Neuronal stem cell (in vitro differentiated cells): ENCODE measurements at regions not wholly inside any gene's neighbourhood (a gene's known extent, or its start where the extent isn't known, plus 50 kb on each side); places are given as distances from the start of the nearest gene placed in this dataset.

Source experiments
- DNase-seq: peaks from one replicate; pipeline ENCODE4 v3.0.0-alpha.2; 2013; ENCODE audit warnings: low spot score
- H2AFZ ChIP-seq: one replicate; pipeline ENCODE4 v1.6.1; 2013; ENCODE audit warnings: mild to moderate bottlenecking, low read length, inconsistent platforms
- H2AK5ac ChIP-seq: 2 replicates; pipeline ENCODE4 v1.6.1; 2013; ENCODE audit warnings: low read depth, mild to moderate bottlenecking, inconsistent platforms, low read length, moderate library complexity, mixed read lengths
- H2BK120ac ChIP-seq: 2 replicates; pipeline ENCODE4 v1.6.1; 2013; ENCODE audit warnings: low read depth, mild to moderate bottlenecking, inconsistent platforms, low read length, moderate library complexity, mixed read lengths
- H2BK12ac ChIP-seq: one replicate; pipeline ENCODE4 v1.6.1; 2013; ENCODE audit warnings: low read length, inconsistent platforms
- H2BK15ac ChIP-seq: 2 replicates; pipeline ENCODE4 v1.6.1; 2013; ENCODE audit warnings: mild to moderate bottlenecking, low read length, inconsistent platforms, mixed read lengths
- H2BK5ac ChIP-seq: one replicate; pipeline ENCODE4 v1.6.1; 2013; ENCODE audit warnings: inconsistent platforms, mild to moderate bottlenecking, low read length, moderate library complexity
- H3K14ac ChIP-seq: one replicate; pipeline ENCODE4 v1.6.1; 2013; ENCODE audit warnings: low read length, inconsistent platforms
- H3K18ac ChIP-seq: 2 replicates; pipeline ENCODE4 v1.6.1; 2013; ENCODE audit warnings: low read length, inconsistent platforms
- H3K23ac ChIP-seq: 2 replicates; pipeline ENCODE4 v1.6.1; 2013; ENCODE audit warnings: low read depth, mild to moderate bottlenecking, mixed read lengths, low read length, inconsistent platforms; ENCODE audit not compliant: poor library complexity
- H3K27ac ChIP-seq: replicated peaks from 3 replicates; pipeline ENCODE4 v1.5.1; 2013; ENCODE audit warnings: low read length, inconsistent platforms
- H3K27me3 ChIP-seq, 3 experiments: 2 replicates each; pipeline ENCODE4 v1.6.1; 2013; ENCODE audit warnings: low read length in 3 of 3, mild to moderate bottlenecking in 2 of 3, inconsistent platforms in 1 of 3, low read depth in 1 of 3, mixed read lengths in 1 of 3, moderate library complexity in 1 of 3; ENCODE audit not compliant: control insufficient read depth in 3 of 3, insufficient read depth in 3 of 3
- H3K36me3 ChIP-seq, 2 donors: replicated peaks in 1 of 2; 2 replicates each; pipeline ENCODE4 v1.6.1; 2013; ENCODE audit warnings: low read length in 2 of 2; ENCODE audit not compliant: control insufficient read depth in 2 of 2, insufficient read depth in 2 of 2
- H3K4ac ChIP-seq: 2 replicates; pipeline ENCODE4 v1.6.1; 2013; ENCODE audit warnings: inconsistent platforms, mild to moderate bottlenecking, low read length, moderate library complexity
- H3K4me1 ChIP-seq, 2 donors: 1 replicate in 1 of 2; 2 replicates in 1 of 2; pipeline ENCODE4 v1.6.1; 2013; ENCODE audit warnings: low read length in 2 of 2, low read depth in 1 of 2; ENCODE audit not compliant: control insufficient read depth in 2 of 2, insufficient read depth in 1 of 2
- H3K4me2 ChIP-seq: one replicate; pipeline ENCODE4 v1.6.1; 2013; ENCODE audit warnings: mild to moderate bottlenecking, low read length, inconsistent platforms; ENCODE audit not compliant: insufficient read depth, poor library complexity, severe bottlenecking
- H3K4me3 ChIP-seq, 2 donors: 2 replicates each; pipeline ENCODE4 v1.5.1; 2013; ENCODE audit warnings: low read length in 2 of 2, mild to moderate bottlenecking in 2 of 2, inconsistent platforms in 1 of 2, moderate library complexity in 1 of 2
- H3K79me1 ChIP-seq: one replicate; pipeline ENCODE4 v1.6.1; 2013; ENCODE audit warnings: low read depth, mild to moderate bottlenecking, inconsistent platforms, low read length, moderate library complexity
- H3K9ac ChIP-seq: one replicate; pipeline ENCODE4 v1.6.1; 2013; ENCODE audit warnings: mild to moderate bottlenecking, low read depth, low read length, inconsistent platforms; ENCODE audit not compliant: poor library complexity
- H3K9me3 ChIP-seq, 2 donors: replicated peaks in 1 of 2; 2 replicates each; pipeline versions ENCODE3 to v1.6.1; 2013; ENCODE audit warnings: low read length in 2 of 2, mild to moderate bottlenecking in 2 of 2, inconsistent platforms in 1 of 2, low read depth in 1 of 2, mixed read lengths in 1 of 2, moderate library complexity in 1 of 2; ENCODE audit not compliant: control insufficient read depth in 2 of 2, insufficient read depth in 1 of 2
- H4K8ac ChIP-seq: one replicate; pipeline ENCODE4 v1.6.1; 2013; ENCODE audit warnings: low read depth, mild to moderate bottlenecking, inconsistent platforms, low read length, moderate library complexity
- H4K91ac ChIP-seq: one replicate; pipeline ENCODE4 v1.6.1; 2013; ENCODE audit warnings: low read length, low read depth, mild to moderate bottlenecking, inconsistent platforms; ENCODE audit not compliant: poor library complexity
- WGBS, 2 donors: extraction: QIAGEN DNeasy Blood & Tissue Kit; methylation state at CpG; one replicate each; pipeline ENCODE4 v1.1.7; 2013; ENCODE audit warnings: missing lambda C conversion rate in 2 of 2, mixed read lengths in 1 of 2; ENCODE audit not compliant: insufficient read length in 2 of 2, insufficient replicate concordance in 1 of 2; ENCODE audit errors: extremely low coverage in 2 of 2; 5-methylcytosine and 5-hydroxymethylcytosine counted together

- Histone ChIP-seq H3K18ac (no peak overlapping the region), H3K4me3 (no peak overlapping the region), H2AK5ac (no peak overlapping the region), H3K36me3 (no peaks in the 10 kb centered on the region), H2BK15ac (no peak overlapping the region), H3K4me1 (peaks cover 0 to 3% of the 10 kb centered on the region in 2 donors), H3K27ac (no peak overlapping the region), H3K4me2 (no peak overlapping the region), H4K91ac (no peak overlapping the region), H3K9ac (no peak overlapping the region), H4K8ac (no peak overlapping the region), H3K79me1 (no peaks in the 10 kb centered on the region), H2AFZ (no peak overlapping the region), H2BK120ac (no peak overlapping the region), H2BK5ac (no peak overlapping the region), H3K4ac (no peak overlapping the region), H2BK12ac (no peak overlapping the region), H3K23ac (no peak overlapping the region), H3K14ac (no peak overlapping the region), H3K9me3 (no peaks in the 10 kb centered on the region), H3K27me3 (no peaks in the 10 kb centered on the region)
- WGBS, 2 donors = no CpG with 5 or more reads among the region's 6 CpGs
- no peak for DNase-seq
These were observed 139.5 kb downstream of the PDGFRA start for GRCh38 chr4:54368281-54369265.

GRCh38 chr4:54371173-54371572 is 142.1 kb downstream of the PDGFRA start:
- Histone ChIP-seq H2BK5ac (no peak overlapping the region), H2AFZ (no peak overlapping the region), H4K8ac (no peak overlapping the region), H3K14ac (no peak overlapping the region), H3K9ac (no peak overlapping the region), H3K9me3 (no peaks in the 10 kb centered on the region), H2BK12ac (no peak overlapping the region), H4K91ac (no peak overlapping the region), H3K23ac (no peak overlapping the region), H3K18ac (no peak overlapping the region), H3K27ac (no peak overlapping the region), H3K4me1 (peaks cover 0 to 3% of the 10 kb centered on the region in 2 donors), H3K27me3 (no peaks in the 10 kb centered on the region), H3K36me3 (no peaks in the 10 kb centered on the region), H2BK15ac (no peak overlapping the region), H3K4ac (no peak overlapping the region), H2AK5ac (no peak overlapping the region), H3K4me2 (no peak overlapping the region), H2BK120ac (no peak overlapping the region), H3K4me3 (no peak overlapping the region), H3K79me1 (no peaks in the 10 kb centered on the region)
- WGBS, 2 donors = no CpG with 5 or more reads among the region's 3 CpGs
- no peak for DNase-seq

DNA sequence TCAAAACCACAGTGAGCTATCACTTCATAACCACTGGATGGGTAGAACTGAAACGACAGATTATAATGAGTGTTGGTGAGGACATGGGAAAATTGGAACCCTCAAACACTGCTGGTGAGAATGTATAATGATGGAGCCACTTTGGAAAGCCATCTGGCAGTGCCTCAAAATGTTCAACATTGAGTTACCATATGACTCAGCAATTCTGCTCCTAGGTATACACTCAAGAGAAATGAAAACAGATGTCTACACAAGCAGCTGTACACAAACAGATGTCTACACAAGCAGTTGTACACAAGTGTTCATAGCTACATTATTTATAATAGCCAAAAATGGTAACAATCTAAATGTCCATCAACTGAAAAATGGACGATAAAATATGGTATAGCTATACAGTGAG is 143.9 kb downstream of the PDGFRA start:
- WGBS, 2 donors = no CpG with 5 or more reads among the region's 2 CpGs
- Histone ChIP-seq H3K36me3 (no peaks in the 10 kb centered on the region), H3K27ac (no peak overlapping the region), H3K4me3 (no peak overlapping the region), H2AK5ac (no peak overlapping the region), H3K4me2 (no peak overlapping the region), H2AFZ (no peak overlapping the region), H3K9ac (no peak overlapping the region), H4K8ac (no peak overlapping the region), H3K27me3 (no peaks in the 10 kb centered on the region), H2BK12ac (no peak overlapping the region), H3K4ac (no peak overlapping the region), H3K18ac (no peak overlapping the region), H3K9me3 (no peaks in the 10 kb centered on the region), H4K91ac (no peak overlapping the region), H3K79me1 (no peaks in the 10 kb centered on the region), H3K14ac (no peak overlapping the region), H2BK5ac (no peak overlapping the region), H2BK15ac (no peak overlapping the region), H3K23ac (no peak overlapping the region), H2BK120ac (no peak overlapping the region), H3K4me1 (peaks cover 0 to 3% of the 10 kb centered on the region in 2 donors)
- DNase-seq = no peak

- Histone ChIP-seq H3K79me1 (no peaks in the 10 kb centered on the region), H4K91ac (no peak overlapping the region), H4K8ac (no peak overlapping the region), H3K4me3 (no peak overlapping the region), H3K4me2 (no peak overlapping the region), H3K4me1 (peaks cover 0 to 3% of the 10 kb centered on the region in 2 donors), H2BK5ac (no peak overlapping the region), H3K36me3 (no peaks in the 10 kb centered on the region), H3K27me3 (no peaks in the 10 kb centered on the region), H3K23ac (no peak overlapping the region), H2BK15ac (no peak overlapping the region), H3K9me3 (peaks cover 0 to 2% of the 10 kb centered on the region in 2 donors), H3K4ac (no peak overlapping the region), H2BK12ac (no peak overlapping the region), H2AK5ac (no peak overlapping the region), H2AFZ (no peak overlapping the region), H3K9ac (no peak overlapping the region), H3K14ac (no peak overlapping the region), H3K18ac (no peak overlapping the region), H2BK120ac (no peak overlapping the region), H3K27ac (no peak overlapping the region)
- WGBS, 2 donors = no CpG with 5 or more reads among the region's 4 CpGs
- no peak for DNase-seq
These were observed 144.7 kb downstream of the PDGFRA start for GRCh38 chr4:54373718-54374210.
